GM23338 (cell line): ENCODE measurements at regions not wholly inside any gene's neighbourhood (a gene's known extent, or its start where the extent isn't known, plus 50 kb on each side); places are given as distances from the start of the nearest gene placed in this dataset.

ENCODE experiments used
- ATAC-seq: fragments of 200-7000 bp; cut with Tn5 transposase; 3 replicates; pipeline ENCODE4 v1.9.1; 2020
- DNase-seq: peaks from one replicate; pipeline ENCODE4 v3.0.0-alpha.2; 2015; ENCODE audit warnings: low spot score
- H2AFZ ChIP-seq: fragments of 200-600 bp; sonication (generic); 2 replicates; pipeline ENCODE4 v1.8.0; 2016; ENCODE audit warnings: antibody characterized with exemption, mild to moderate bottlenecking, moderate library complexity
- H3F3A ChIP-seq: fragments of 200-600 bp; sonication (generic); replicated peaks from 2 replicates; pipeline ENCODE4 v1.8.0; 2017; ENCODE audit warnings: antibody characterized with exemption, mixed run types, low read depth
- H3K27ac ChIP-seq: fragments of 200-600 bp; sonication (generic); 2 replicates; pipeline ENCODE4 v1.6.1; 2016; ENCODE audit warnings: low read depth
- H3K27me3 ChIP-seq: fragments of 200-600 bp; sonication (generic); 2 replicates; pipeline ENCODE4 v1.8.0; 2016; ENCODE audit warnings: mild to moderate bottlenecking, mixed run types, moderate library complexity; ENCODE audit not compliant: insufficient read depth
- H3K36me3 ChIP-seq: fragments of 200-600 bp; sonication (generic); 2 replicates; pipeline ENCODE4 v1.8.0; 2016; ENCODE audit warnings: mild to moderate bottlenecking; ENCODE audit not compliant: insufficient read depth
- H3K4me1 ChIP-seq: fragments of 200-600 bp; sonication (generic); 2 replicates; pipeline ENCODE4 v1.8.0; 2016; ENCODE audit warnings: mild to moderate bottlenecking, moderate library complexity; ENCODE audit not compliant: insufficient read depth
- H3K4me2 ChIP-seq: fragments of 200-600 bp; sonication (generic); 2 replicates; pipeline ENCODE4 v1.7.1; 2017; ENCODE audit warnings: mixed run types
- H3K4me3 ChIP-seq: fragments of 200-600 bp; sonication (generic); 2 replicates; pipeline ENCODE4 v1.6.1; 2016; ENCODE audit warnings: mixed run types
- H3K79me2 ChIP-seq: fragments of 200-600 bp; sonication (generic); replicated peaks from 2 replicates; pipeline ENCODE4 v1.8.0; 2017; ENCODE audit warnings: mild to moderate bottlenecking; ENCODE audit not compliant: insufficient read depth
- H3K9me2 ChIP-seq: fragments of 200-600 bp; sonication (generic); 2 replicates; pipeline ENCODE4 v1.8.0; 2017; ENCODE audit not compliant: insufficient read depth
- H4K20me1 ChIP-seq: fragments of 200-600 bp; sonication (generic); replicated peaks from 2 replicates; pipeline ENCODE4 v1.8.0; 2017; ENCODE audit warnings: mild to moderate bottlenecking; ENCODE audit not compliant: insufficient read depth
- H3K27ac Mint-ChIP-seq: 2 replicates; pipeline ENCODE4 v1.8.0; 2020; ENCODE audit warnings: inconsistent platforms, mild to moderate bottlenecking, moderate library complexity, mixed read lengths
- H3K27me3 Mint-ChIP-seq: 3 replicates; pipeline ENCODE4 v1.8.0; 2022; ENCODE audit warnings: low read depth, mild to moderate bottlenecking, moderate library complexity, mixed read lengths, inconsistent platforms; ENCODE audit not compliant: insufficient read depth, poor library complexity
- H3K36me3 Mint-ChIP-seq: 3 replicates; pipeline ENCODE4 v1.8.0; 2021; ENCODE audit warnings: low read depth, mild to moderate bottlenecking, inconsistent platforms, moderate library complexity, mixed read lengths
- H3K4me1 Mint-ChIP-seq: 3 replicates; pipeline ENCODE4 v1.8.0; 2020; ENCODE audit warnings: mild to moderate bottlenecking, inconsistent platforms, mixed read lengths
- H3K4me3 Mint-ChIP-seq: 3 replicates; pipeline ENCODE4 v1.8.0; 2021; ENCODE audit warnings: moderate library complexity, mild to moderate bottlenecking, inconsistent platforms, mixed read lengths
- H3K9me3 Mint-ChIP-seq: 3 replicates; pipeline ENCODE4 v1.8.0; 2020; ENCODE audit warnings: moderate library complexity, mild to moderate bottlenecking, inconsistent platforms, mixed read lengths
- CREB1 ChIP-seq: fragments of 250-450 bp; sonication (Bioruptor Pico); IDR thresholded peaks from 2 replicates; pipeline ENCODE4 v1.5.0; 2020; ENCODE audit warnings: low read depth, mild to moderate bottlenecking, moderate library complexity
- CTCF ChIP-seq, 2 experiments: fragments of 200-600 bp in 1 of 2; sonication (generic) in 1 of 2; conservative IDR thresholded peaks; 2 replicates each; pipeline versions ENCODE4 v1.5.1 to v1.6.1; 2016 to 2017; ENCODE audit warnings: antibody characterized with exemption in 2 of 2, low read depth in 2 of 2, mild to moderate bottlenecking in 2 of 2, moderate library complexity in 1 of 2
- ETS1 ChIP-seq: IDR thresholded peaks from 2 replicates; pipeline ENCODE4 v1.6.1; 2016; ENCODE audit warnings: antibody characterized with exemption
- EZH2 ChIP-seq: fragments of 200-600 bp; sonication (generic); IDR thresholded peaks from one replicate; pipeline ENCODE4 v1.8.0; 2017; ENCODE audit warnings: antibody characterized with exemption, mild to moderate bottlenecking, low read depth; ENCODE audit not compliant: unreplicated experiment
- EZH2phosphoT487 ChIP-seq: fragments of 200-600 bp; sonication (generic); IDR thresholded peaks from one replicate; pipeline ENCODE4 v1.8.1; 2018; ENCODE audit warnings: antibody characterized with exemption; ENCODE audit not compliant: unreplicated experiment
- JUNB ChIP-seq: IDR thresholded peaks from one replicate; pipeline ENCODE4 v1.6.1; 2016; ENCODE audit warnings: antibody characterized with exemption; ENCODE audit not compliant: unreplicated experiment
- NANOG ChIP-seq: IDR thresholded peaks from 2 replicates; pipeline ENCODE4 v1.6.1; 2016; ENCODE audit warnings: antibody characterized with exemption, borderline replicate concordance
- POLR2AphosphoS5 ChIP-seq: IDR thresholded peaks from 2 replicates; pipeline ENCODE4 v1.6.1; 2016; ENCODE audit warnings: antibody characterized with exemption, low read depth
- REST ChIP-seq: IDR thresholded peaks from one replicate; pipeline ENCODE4 v1.6.1; 2018; ENCODE audit warnings: antibody characterized with exemption; ENCODE audit not compliant: unreplicated experiment
- STAT1 ChIP-seq: IDR thresholded peaks from one replicate; pipeline ENCODE4 v1.6.1; 2016; ENCODE audit warnings: antibody characterized with exemption; ENCODE audit not compliant: unreplicated experiment
- ZNF331 ChIP-seq: fragments of 250-450 bp; sonication (Bioruptor Pico); IDR thresholded peaks from 2 replicates; pipeline ENCODE4 v1.5.0; 2020; ENCODE audit warnings: low read depth, mild to moderate bottlenecking, moderate library complexity
- TF ChIP-seq, protein P1 (sequence below): fragments of 250-450 bp; sonication (Bioruptor Pico); IDR thresholded peaks from 2 replicates; pipeline ENCODE4 v1.5.0; 2020; ENCODE audit warnings: mild to moderate bottlenecking, moderate library complexity

GRCh38 chr20:50376179-50376887, 133.8 kb upstream of the PTPN1 start (continued):
- no peak for TF ChIP-seq ZNF331 (CRISPR knock-in tag)

DNA sequence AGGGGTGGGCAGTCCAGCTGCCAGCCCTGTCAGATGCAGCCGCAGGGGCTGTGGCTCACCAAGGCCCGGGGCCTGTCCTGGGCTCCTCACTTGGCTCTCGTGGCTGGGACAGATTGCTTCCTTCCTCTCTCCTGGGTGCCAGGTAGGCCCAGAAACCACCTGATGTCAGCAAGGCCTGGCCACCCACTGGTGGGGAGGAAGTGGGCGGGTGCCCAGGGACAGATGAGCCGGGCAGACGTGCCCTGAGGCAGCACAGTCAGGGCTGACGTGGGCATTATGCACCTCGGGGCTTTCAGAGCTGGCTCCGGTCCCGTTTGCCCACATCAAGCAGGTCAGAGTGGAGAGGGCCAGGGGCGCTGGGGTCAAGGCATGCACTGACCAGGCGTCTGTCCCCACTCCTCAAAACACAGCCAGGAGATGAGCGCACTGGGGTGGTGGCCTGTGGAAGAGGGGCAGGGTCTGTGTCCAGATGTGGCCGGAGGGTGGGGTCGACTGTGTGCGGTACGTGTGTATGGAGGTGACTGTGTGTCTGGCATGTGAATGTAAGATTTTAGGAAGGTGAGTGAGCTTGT, 133.2 kb upstream of the PTPN1 start:
- no peak for DNase-seq
- no peaks in the 10 kb centered on the region for H3K79me2 ChIP-seq
- Mint-ChIP-seq H3K4me3 (no peak overlapping the region), H3K36me3 (no peaks in the 10 kb centered on the region), H3K4me1 (no peaks in the 10 kb centered on the region; the same call in 1 of the 3 replicates), H3K27ac (no peak overlapping the region), H3K9me3 (no peaks in the 10 kb centered on the region), H3K27me3 (peaks cover 9% of the 10 kb centered on the region)
- ATAC-seq: no peak
- no peaks in the 10 kb centered on the region for H3K36me3 ChIP-seq
- no peak overlapping the region for H3K4me2 ChIP-seq
- no peak overlapping the region for H3K4me3 ChIP-seq
- no peaks in the 10 kb centered on the region for H3K9me2 ChIP-seq
- no peak overlapping the region for H2AFZ ChIP-seq
- no peaks in the 10 kb centered on the region for H3F3A ChIP-seq
- H4K20me1 ChIP-seq: no peaks in the 10 kb centered on the region
- H3K27ac ChIP-seq: no peak overlapping the region
- H3K27me3 ChIP-seq: no peaks in the 10 kb centered on the region
- no peaks in the 10 kb centered on the region for H3K4me1 ChIP-seq
- no peak for TF ChIP-seq EZH2phosphoT487
- TF ChIP-seq ZNF331 (CRISPR knock-in tag): no peak
- TF ChIP-seq CREB1 (CRISPR knock-in tag): no peak
- no peak for TF ChIP-seq POLR2AphosphoS5
- no peak for TF ChIP-seq JUNB
- TF ChIP-seq CTCF (conservative IDR thresholded peaks at IDR 0.05; ENCODE audit: low read depth in 2 of 2): no peak
- TF ChIP-seq EZH2: no peak
- no peak for TF ChIP-seq REST
- TF ChIP-seq ETS1: no peak
- TF ChIP-seq, protein P1, sequence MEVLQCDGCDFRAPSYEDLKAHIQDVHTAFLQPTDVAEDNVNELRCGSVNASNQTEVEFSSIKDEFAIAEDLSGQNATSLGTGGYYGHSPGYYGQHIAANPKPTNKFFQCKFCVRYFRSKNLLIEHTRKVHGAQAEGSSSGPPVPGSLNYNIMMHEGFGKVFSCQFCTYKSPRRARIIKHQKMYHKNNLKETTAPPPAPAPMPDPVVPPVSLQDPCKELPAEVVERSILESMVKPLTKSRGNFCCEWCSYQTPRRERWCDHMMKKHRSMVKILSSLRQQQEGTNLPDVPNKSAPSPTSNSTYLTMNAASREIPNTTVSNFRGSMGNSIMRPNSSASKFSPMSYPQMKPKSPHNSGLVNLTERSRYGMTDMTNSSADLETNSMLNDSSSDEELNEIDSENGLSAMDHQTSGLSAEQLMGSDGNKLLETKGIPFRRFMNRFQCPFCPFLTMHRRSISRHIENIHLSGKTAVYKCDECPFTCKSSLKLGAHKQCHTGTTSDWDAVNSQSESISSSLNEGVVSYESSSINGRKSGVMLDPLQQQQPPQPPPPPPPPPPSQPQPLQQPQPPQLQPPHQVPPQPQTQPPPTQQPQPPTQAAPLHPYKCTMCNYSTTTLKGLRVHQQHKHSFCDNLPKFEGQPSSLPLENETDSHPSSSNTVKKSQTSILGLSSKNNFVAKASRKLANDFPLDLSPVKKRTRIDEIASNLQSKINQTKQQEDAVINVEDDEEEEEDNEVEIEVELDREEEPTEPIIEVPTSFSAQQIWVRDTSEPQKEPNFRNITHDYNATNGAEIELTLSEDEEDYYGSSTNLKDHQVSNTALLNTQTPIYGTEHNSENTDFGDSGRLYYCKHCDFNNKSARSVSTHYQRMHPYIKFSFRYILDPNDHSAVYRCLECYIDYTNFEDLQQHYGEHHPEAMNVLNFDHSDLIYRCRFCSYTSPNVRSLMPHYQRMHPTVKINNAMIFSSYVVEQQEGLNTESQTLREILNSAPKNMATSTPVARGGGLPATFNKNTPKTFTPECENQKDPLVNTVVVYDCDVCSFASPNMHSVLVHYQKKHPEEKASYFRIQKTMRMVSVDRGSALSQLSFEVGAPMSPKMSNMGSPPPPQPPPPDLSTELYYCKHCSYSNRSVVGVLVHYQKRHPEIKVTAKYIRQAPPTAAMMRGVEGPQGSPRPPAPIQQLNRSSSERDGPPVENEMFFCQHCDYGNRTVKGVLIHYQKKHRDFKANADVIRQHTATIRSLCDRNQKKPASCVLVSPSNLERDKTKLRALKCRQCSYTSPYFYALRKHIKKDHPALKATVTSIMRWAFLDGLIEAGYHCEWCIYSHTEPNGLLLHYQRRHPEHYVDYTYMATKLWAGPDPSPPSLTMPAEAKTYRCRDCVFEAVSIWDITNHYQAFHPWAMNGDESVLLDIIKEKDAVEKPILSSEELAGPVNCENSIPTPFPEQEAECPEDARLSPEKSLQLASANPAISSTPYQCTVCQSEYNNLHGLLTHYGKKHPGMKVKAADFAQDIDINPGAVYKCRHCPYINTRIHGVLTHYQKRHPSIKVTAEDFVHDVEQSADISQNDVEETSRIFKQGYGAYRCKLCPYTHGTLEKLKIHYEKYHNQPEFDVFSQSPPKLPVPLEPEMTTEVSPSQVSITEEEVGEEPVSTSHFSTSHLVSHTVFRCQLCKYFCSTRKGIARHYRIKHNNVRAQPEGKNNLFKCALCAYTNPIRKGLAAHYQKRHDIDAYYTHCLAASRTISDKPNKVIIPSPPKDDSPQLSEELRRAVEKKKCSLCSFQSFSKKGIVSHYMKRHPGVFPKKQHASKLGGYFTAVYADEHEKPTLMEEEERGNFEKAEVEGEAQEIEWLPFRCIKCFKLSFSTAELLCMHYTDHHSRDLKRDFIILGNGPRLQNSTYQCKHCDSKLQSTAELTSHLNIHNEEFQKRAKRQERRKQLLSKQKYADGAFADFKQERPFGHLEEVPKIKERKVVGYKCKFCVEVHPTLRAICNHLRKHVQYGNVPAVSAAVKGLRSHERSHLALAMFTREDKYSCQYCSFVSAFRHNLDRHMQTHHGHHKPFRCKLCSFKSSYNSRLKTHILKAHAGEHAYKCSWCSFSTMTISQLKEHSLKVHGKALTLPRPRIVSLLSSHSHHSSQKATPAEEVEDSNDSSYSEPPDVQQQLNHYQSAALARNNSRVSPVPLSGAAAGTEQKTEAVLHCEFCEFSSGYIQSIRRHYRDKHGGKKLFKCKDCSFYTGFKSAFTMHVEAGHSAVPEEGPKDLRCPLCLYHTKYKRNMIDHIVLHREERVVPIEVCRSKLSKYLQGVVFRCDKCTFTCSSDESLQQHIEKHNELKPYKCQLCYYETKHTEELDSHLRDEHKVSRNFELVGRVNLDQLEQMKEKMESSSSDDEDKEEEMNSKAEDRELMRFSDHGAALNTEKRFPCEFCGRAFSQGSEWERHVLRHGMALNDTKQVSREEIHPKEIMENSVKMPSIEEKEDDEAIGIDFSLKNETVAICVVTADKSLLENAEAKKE: no peak
- no peak for TF ChIP-seq NANOG
- TF ChIP-seq STAT1: no peak
